ENCODE measurements at regions not wholly inside any gene's neighbourhood (a gene's known extent, or its start where the extent isn't known, plus 50 kb on each side); places are given as distances from the start of the nearest gene placed in this dataset.

DNA sequence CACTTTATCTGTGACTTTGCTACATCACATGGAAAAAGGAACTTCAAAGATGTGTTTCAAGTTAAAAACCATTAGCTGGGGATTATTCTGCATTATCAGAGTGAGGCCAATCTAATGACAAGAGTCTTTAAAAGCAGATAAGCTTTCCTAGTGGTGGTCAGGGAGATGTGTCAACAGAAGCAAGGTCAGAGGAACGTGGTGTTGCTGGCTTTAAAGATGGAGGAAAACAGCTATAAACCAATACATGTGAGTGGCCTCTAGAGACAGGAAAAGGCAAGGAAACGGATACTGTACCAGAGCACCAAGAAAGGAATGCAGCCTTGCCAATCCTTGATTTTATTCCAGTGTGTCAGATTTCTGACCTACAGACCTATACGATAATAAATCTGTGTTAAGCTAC, 204.2 kb downstream of the TAF11L14 start:
- POLR2A ChIA-PET = no interaction called here

GRCh38 chr5:17839848-17840247, 205.6 kb downstream of the TAF11L14 start:
- H3K4me1 ChIP-seq = no peaks in the 10 kb centered on the region
- no peak for TF ChIP-seq CTCF (IDR thresholded peaks at IDR 0.05; ENCODE audit: insufficient read depth in 1 of 2, low read depth in 1 of 2, low read length in 1 of 2, severe bottlenecking in 1 of 2, unreplicated experiment in 1 of 2)
- BruUV-seq (replicated peaks) = no TSS peak
- H3K9me3 ChIP-seq = 0 out of 2 replicates have a peak, but pooled peaks cover 2% of the 10 kb centered on the region
- no peaks in the 10 kb centered on the region for H3K27me3 ChIP-seq (replicated peaks; ENCODE audit: control insufficient read depth, insufficient read depth, low read length)
- H3K36me3 ChIP-seq (ENCODE audit: control insufficient read depth, insufficient read depth, low read length) = no peaks in the 10 kb centered on the region
- H3K27ac Mint-ChIP-seq (ENCODE audit: unreplicated experiment) = no peak overlapping the region
- no peak overlapping the region for H3K4me3 ChIP-seq (ENCODE audit: low read depth, low read length)
- CTCF ChIA-PET = no interaction called here
- H3K9me3 Mint-ChIP-seq (ENCODE audit: unreplicated experiment) = no peaks in the 10 kb centered on the region
- POLR2A ChIA-PET = no interaction called here
- no peaks in the 10 kb centered on the region for H3K36me3 Mint-ChIP-seq (ENCODE audit: insufficient read depth, unreplicated experiment)
- H3K27me3 Mint-ChIP-seq (ENCODE audit: insufficient read depth, unreplicated experiment) = no peaks in the 10 kb centered on the region
- H3K4me3 Mint-ChIP-seq (ENCODE audit: unreplicated experiment) = no peak overlapping the region
- intact Hi-C loops (cut with micrococcal nuclease; ENCODE audit: unreplicated experiment) = no loop called here
- DNase-seq = no peak
- H3K4me1 Mint-ChIP-seq (ENCODE audit: low read depth, unreplicated experiment) = no peaks in the 10 kb centered on the region

More for the DNA sequence above, 204.2 kb downstream of the TAF11L14 start:
- no peak for TF ChIP-seq CTCF (IDR thresholded peaks at IDR 0.05; ENCODE audit: insufficient read depth in 1 of 2, low read depth in 1 of 2, low read length in 1 of 2, severe bottlenecking in 1 of 2, unreplicated experiment in 1 of 2)
- Histone ChIP-seq H3K36me3 (ENCODE audit: control insufficient read depth, insufficient read depth, low read length) (no peaks in the 10 kb centered on the region), H3K27me3 (replicated peaks; ENCODE audit: control insufficient read depth, insufficient read depth, low read length) (no peaks in the 10 kb centered on the region), H3K9me3 (0 out of 2 replicates have a peak, but pooled peaks cover 2% of the 10 kb centered on the region), H3K4me1 (no peaks in the 10 kb centered on the region), H3K4me3 (ENCODE audit: low read depth, low read length) (no peak overlapping the region)
- Mint-ChIP-seq H3K27me3 (ENCODE audit: insufficient read depth, unreplicated experiment) (no peaks in the 10 kb centered on the region), H3K27ac (ENCODE audit: unreplicated experiment) (no peak overlapping the region), H3K4me3 (ENCODE audit: unreplicated experiment) (no peak overlapping the region), H3K36me3 (ENCODE audit: insufficient read depth, unreplicated experiment) (no peaks in the 10 kb centered on the region), H3K4me1 (ENCODE audit: low read depth, unreplicated experiment) (no peaks in the 10 kb centered on the region), H3K9me3 (ENCODE audit: unreplicated experiment) (no peaks in the 10 kb centered on the region)
- no peak for DNase-seq
- BruUV-seq (replicated peaks) = no TSS peak
- CTCF ChIA-PET = interaction anchor here (1.0 kb wide), 1 partner anchor 622 kb away, joined by 3 read pairs; no protein-coding TSS in a partner anchor
- intact Hi-C loops (cut with micrococcal nuclease; ENCODE audit: unreplicated experiment) = no loop called here

DNA sequence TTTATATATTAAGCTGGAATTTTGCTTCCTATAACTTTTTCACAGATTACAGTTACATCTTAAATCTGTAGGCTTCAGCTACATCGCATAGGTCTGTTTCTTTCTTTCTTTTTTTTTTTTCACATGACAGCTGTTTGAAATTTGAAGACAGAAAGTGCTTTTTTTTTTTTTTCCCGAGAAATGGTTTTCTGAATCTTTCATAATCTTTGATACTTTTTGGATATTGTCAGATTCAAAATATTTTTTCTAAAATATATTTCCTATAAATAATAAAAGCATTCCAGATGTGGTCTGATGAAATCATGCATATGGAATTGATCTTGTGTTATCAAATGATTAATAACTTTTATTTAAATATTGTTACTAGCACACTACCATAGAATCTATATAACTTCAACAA, 212.2 kb downstream of the TAF11L14 start:
- CTCF ChIA-PET = no interaction called here
- H3K4me1 Mint-ChIP-seq (ENCODE audit: low read depth, unreplicated experiment) = no peaks in the 10 kb centered on the region

More for the DNA sequence above, 212.2 kb downstream of the TAF11L14 start:
- H3K4me1 ChIP-seq = no peaks in the 10 kb centered on the region
- DNase-seq = no peak
- H3K9me3 Mint-ChIP-seq (ENCODE audit: unreplicated experiment) = no peaks in the 10 kb centered on the region
- no peaks in the 10 kb centered on the region for H3K27me3 ChIP-seq (replicated peaks; ENCODE audit: control insufficient read depth, insufficient read depth, low read length)
- H3K4me3 Mint-ChIP-seq (ENCODE audit: unreplicated experiment) = no peak overlapping the region
- POLR2A ChIA-PET = no interaction called here
- no peaks in the 10 kb centered on the region for H3K36me3 Mint-ChIP-seq (ENCODE audit: insufficient read depth, unreplicated experiment)
- no peaks in the 10 kb centered on the region for H3K27me3 Mint-ChIP-seq (ENCODE audit: insufficient read depth, unreplicated experiment)
- H3K27ac Mint-ChIP-seq (ENCODE audit: unreplicated experiment) = no peak overlapping the region
- no peak overlapping the region for H3K4me3 ChIP-seq (ENCODE audit: low read depth, low read length)
- no peaks in the 10 kb centered on the region for H3K36me3 ChIP-seq (ENCODE audit: control insufficient read depth, insufficient read depth, low read length)
- intact Hi-C loops (cut with micrococcal nuclease; ENCODE audit: unreplicated experiment) = no loop called here
- TF ChIP-seq CTCF (IDR thresholded peaks at IDR 0.05; ENCODE audit: insufficient read depth in 1 of 2, low read depth in 1 of 2, low read length in 1 of 2, severe bottlenecking in 1 of 2, unreplicated experiment in 1 of 2) = no peak
- BruUV-seq (replicated peaks) = no TSS peak
- H3K9me3 ChIP-seq = no peaks in the 10 kb centered on the region
